ENCODE measurements at regions not wholly inside any gene's neighbourhood (a gene's known extent, or its start where the extent isn't known, plus 50 kb on each side); places are given as distances from the start of the nearest gene placed in this dataset.

GRCh38 chr6:139912735-139913400 is 538.4 kb upstream of the CITED2 start:
- Histone ChIP-seq H3K27me3 (ENCODE audit: control insufficient read depth, insufficient read depth, low read length) (peaks cover 1% of the 10 kb centered on the region), H3K4me3 (ENCODE audit: low read depth, low read length) (no peak overlapping the region), H3K4me1 (ENCODE audit: control insufficient read depth, insufficient read depth, low read length, poor library complexity, severe bottlenecking) (no peaks in the 10 kb centered on the region), H3K27ac (ENCODE audit: insufficient read depth, low read length, poor library complexity, severe bottlenecking) (no peak overlapping the region), H3K36me3 (ENCODE audit: control insufficient read depth, insufficient read depth, low read length) (no peaks in the 10 kb centered on the region), H3K9me3 (ENCODE audit: control insufficient read depth in 2 of 2, low read length in 2 of 2) (no peaks in the 10 kb centered on the region)
- H3K27me3 Mint-ChIP-seq, result peaks cover 9% of the 10 kb centered on the region
- ATAC-seq (ENCODE audit: low read depth in 2 of 2), result no peak
- H3K4me3 Mint-ChIP-seq, result no peak overlapping the region
- H3K9me3 Mint-ChIP-seq, result peaks cover 0 to 2% (median 0%) of the 10 kb centered on the region in 7 donors
- no peak overlapping the region for H3K27ac Mint-ChIP-seq
- no peaks in the 10 kb centered on the region for H3K36me3 Mint-ChIP-seq
- H3K4me1 Mint-ChIP-seq, result no peaks in the 10 kb centered on the region
- DNase-seq, result no peak

GRCh38 chr6:139909992-139910391 is 535.5 kb upstream of the CITED2 start:
- Histone ChIP-seq H3K4me3 (ENCODE audit: low read depth, low read length) (no peak overlapping the region), H3K27ac (ENCODE audit: insufficient read depth, low read length, poor library complexity, severe bottlenecking) (no peak overlapping the region), H3K36me3 (ENCODE audit: control insufficient read depth, insufficient read depth, low read length) (no peaks in the 10 kb centered on the region), H3K9me3 (ENCODE audit: control insufficient read depth in 2 of 2, low read length in 2 of 2) (no peaks in the 10 kb centered on the region), H3K4me1 (ENCODE audit: control insufficient read depth, insufficient read depth, low read length, poor library complexity, severe bottlenecking) (no peaks in the 10 kb centered on the region), H3K27me3 (ENCODE audit: control insufficient read depth, insufficient read depth, low read length) (peaks cover 1% of the 10 kb centered on the region)
- Mint-ChIP-seq H3K4me3 (no peak overlapping the region), H3K27me3 (peaks cover 9% of the 10 kb centered on the region), H3K4me1 (no peaks in the 10 kb centered on the region), H3K36me3 (no peaks in the 10 kb centered on the region), H3K9me3 (peaks cover 0 to 2% (median 0%) of the 10 kb centered on the region in 7 donors), H3K27ac (no peak overlapping the region)
- no peak for DNase-seq
- ATAC-seq (ENCODE audit: low read depth in 2 of 2), result no peak

GRCh38 chr6:139905404-139906052 is 531.1 kb upstream of the CITED2 start:
- H3K4me3 ChIP-seq (ENCODE audit: low read depth, low read length), result no peak overlapping the region
- no peaks in the 10 kb centered on the region for H3K9me3 ChIP-seq (ENCODE audit: control insufficient read depth in 2 of 2, low read length in 2 of 2)
- no peak for DNase-seq
- no peak for ATAC-seq (ENCODE audit: low read depth in 2 of 2)
- H3K4me3 Mint-ChIP-seq, result no peak overlapping the region
- no peaks in the 10 kb centered on the region for H3K27me3 ChIP-seq (ENCODE audit: control insufficient read depth, insufficient read depth, low read length)
- no peaks in the 10 kb centered on the region for H3K9me3 Mint-ChIP-seq
- no peak overlapping the region for H3K27ac Mint-ChIP-seq
- no peaks in the 10 kb centered on the region for H3K36me3 ChIP-seq (ENCODE audit: control insufficient read depth, insufficient read depth, low read length)
- no peaks in the 10 kb centered on the region for H3K36me3 Mint-ChIP-seq
- no peak overlapping the region for H3K27ac ChIP-seq (ENCODE audit: insufficient read depth, low read length, poor library complexity, severe bottlenecking)
- H3K4me1 Mint-ChIP-seq, result no peaks in the 10 kb centered on the region
- H3K27me3 Mint-ChIP-seq, result peaks cover 5% of the 10 kb centered on the region
- H3K4me1 ChIP-seq (ENCODE audit: control insufficient read depth, insufficient read depth, low read length, poor library complexity, severe bottlenecking), result no peaks in the 10 kb centered on the region

GRCh38 chr6:139904568-139904967 is 530.1 kb upstream of the CITED2 start:
- Histone ChIP-seq H3K4me3 (ENCODE audit: low read depth, low read length) (no peak overlapping the region), H3K4me1 (ENCODE audit: control insufficient read depth, insufficient read depth, low read length, poor library complexity, severe bottlenecking) (no peaks in the 10 kb centered on the region), H3K9me3 (ENCODE audit: control insufficient read depth in 2 of 2, low read length in 2 of 2) (no peaks in the 10 kb centered on the region), H3K36me3 (ENCODE audit: control insufficient read depth, insufficient read depth, low read length) (no peaks in the 10 kb centered on the region), H3K27me3 (ENCODE audit: control insufficient read depth, insufficient read depth, low read length) (no peaks in the 10 kb centered on the region), H3K27ac (ENCODE audit: insufficient read depth, low read length, poor library complexity, severe bottlenecking) (no peak overlapping the region)
- DNase-seq (no peak), ATAC-seq (ENCODE audit: low read depth in 2 of 2) (no peak)
- H3K4me1 Mint-ChIP-seq, result no peaks in the 10 kb centered on the region
- H3K27me3 Mint-ChIP-seq, result no peaks in the 10 kb centered on the region
- H3K36me3 Mint-ChIP-seq, result no peaks in the 10 kb centered on the region
- no peak overlapping the region for H3K27ac Mint-ChIP-seq
- no peak overlapping the region for H3K4me3 Mint-ChIP-seq
- H3K9me3 Mint-ChIP-seq, result no peaks in the 10 kb centered on the region

- no peaks in the 10 kb centered on the region for H3K27me3 Mint-ChIP-seq
- Histone ChIP-seq H3K4me1 (ENCODE audit: control insufficient read depth, insufficient read depth, low read length, poor library complexity, severe bottlenecking) (no peaks in the 10 kb centered on the region), H3K27ac (ENCODE audit: insufficient read depth, low read length, poor library complexity, severe bottlenecking) (no peak overlapping the region), H3K36me3 (ENCODE audit: control insufficient read depth, insufficient read depth, low read length) (no peaks in the 10 kb centered on the region), H3K27me3 (ENCODE audit: control insufficient read depth, insufficient read depth, low read length) (no peaks in the 10 kb centered on the region), H3K9me3 (ENCODE audit: control insufficient read depth in 2 of 2, low read length in 2 of 2) (no peaks in the 10 kb centered on the region), H3K4me3 (ENCODE audit: low read depth, low read length) (no peak overlapping the region)
- ATAC-seq (ENCODE audit: low read depth in 2 of 2) (no peak), DNase-seq (no peak)
- no peak overlapping the region for H3K27ac Mint-ChIP-seq
- no peak overlapping the region for H3K4me3 Mint-ChIP-seq
- no peaks in the 10 kb centered on the region for H3K9me3 Mint-ChIP-seq
- no peaks in the 10 kb centered on the region for H3K36me3 Mint-ChIP-seq
- H3K4me1 Mint-ChIP-seq, result no peaks in the 10 kb centered on the region
Observed at GRCh38 chr6:139904158-139904533, 529.7 kb upstream of the CITED2 start.

- Mint-ChIP-seq H3K9me3 (no peaks in the 10 kb centered on the region), H3K36me3 (no peaks in the 10 kb centered on the region), H3K4me1 (no peaks in the 10 kb centered on the region), H3K27me3 (peaks cover 4% of the 10 kb centered on the region), H3K4me3 (no peak overlapping the region), H3K27ac (no peak overlapping the region)
- H3K27ac ChIP-seq (ENCODE audit: insufficient read depth, low read length, poor library complexity, severe bottlenecking), result no peak overlapping the region
- H3K36me3 ChIP-seq (ENCODE audit: control insufficient read depth, insufficient read depth, low read length), result no peaks in the 10 kb centered on the region
- H3K27me3 ChIP-seq (ENCODE audit: control insufficient read depth, insufficient read depth, low read length), result no peaks in the 10 kb centered on the region
- H3K9me3 ChIP-seq (ENCODE audit: control insufficient read depth in 2 of 2, low read length in 2 of 2), result no peaks in the 10 kb centered on the region
- no peak overlapping the region for H3K4me3 ChIP-seq (ENCODE audit: low read depth, low read length)
- ATAC-seq (ENCODE audit: low read depth in 2 of 2), result no peak
- H3K4me1 ChIP-seq (ENCODE audit: control insufficient read depth, insufficient read depth, low read length, poor library complexity, severe bottlenecking), result no peaks in the 10 kb centered on the region
- DNase-seq, result peak in 1 of 3 donors; percentile 16
Observed at GRCh38 chr6:139903411-139904157, 529.1 kb upstream of the CITED2 start.

GRCh38 chr6:139895205-139895793 is 520.9 kb upstream of the CITED2 start:
- Mint-ChIP-seq H3K9me3 (no peaks in the 10 kb centered on the region), H3K4me1 (no peaks in the 10 kb centered on the region), H3K27ac (no peak overlapping the region), H3K36me3 (no peaks in the 10 kb centered on the region), H3K4me3 (no peak overlapping the region), H3K27me3 (peaks cover 4% of the 10 kb centered on the region)
- H3K27ac ChIP-seq (ENCODE audit: insufficient read depth, low read length, poor library complexity, severe bottlenecking), result no peak overlapping the region
- no peak for DNase-seq
- H3K9me3 ChIP-seq (ENCODE audit: control insufficient read depth in 2 of 2, low read length in 2 of 2), result no peaks in the 10 kb centered on the region
- H3K4me1 ChIP-seq (ENCODE audit: control insufficient read depth, insufficient read depth, low read length, poor library complexity, severe bottlenecking), result no peaks in the 10 kb centered on the region
- no peak overlapping the region for H3K4me3 ChIP-seq (ENCODE audit: low read depth, low read length)
- ATAC-seq (ENCODE audit: low read depth in 2 of 2), result no peak
- H3K27me3 ChIP-seq (ENCODE audit: control insufficient read depth, insufficient read depth, low read length), result no peaks in the 10 kb centered on the region
- H3K36me3 ChIP-seq (ENCODE audit: control insufficient read depth, insufficient read depth, low read length), result no peaks in the 10 kb centered on the region

All from CD4-positive, CD25-positive, alpha-beta regulatory T cell (primary cell).